Parathyroid adenoma (tissue), 2 donors: ENCODE measurements at regions not wholly inside any gene's neighbourhood (a gene's known extent, or its start where the extent isn't known, plus 50 kb on each side); places are given as distances from the start of the nearest gene placed in this dataset.

Source experiments
- H2AFZ ChIP-seq: fragments of 300-600 bp; sonication (generic); one replicate; pipeline ENCODE4 v1.7.0; 2017; ENCODE audit warnings: antibody characterized with exemption, mild to moderate bottlenecking
- H3K27ac ChIP-seq: fragments of 300-600 bp; sonication (generic); one replicate; pipeline ENCODE4 v1.7.0; 2017
- H3K27me3 ChIP-seq: fragments of 300-600 bp; sonication (generic); one replicate; pipeline ENCODE4 v1.7.0; 2017; ENCODE audit warnings: low read length; ENCODE audit not compliant: control insufficient read depth, insufficient read depth
- H3K36me3 ChIP-seq: fragments of 300-600 bp; sonication (generic); one replicate; pipeline ENCODE4 v1.7.0; 2017; ENCODE audit warnings: low read length; ENCODE audit not compliant: control insufficient read depth, insufficient read depth
- H3K4me1 ChIP-seq: fragments of 300-600 bp; sonication (generic); one replicate; pipeline ENCODE4 v1.7.0; 2017; ENCODE audit warnings: control low read depth
- H3K4me2 ChIP-seq: fragments of 300-600 bp; sonication (generic); one replicate; pipeline ENCODE4 v1.7.0; 2017; ENCODE audit warnings: low read length
- H3K4me3 ChIP-seq: fragments of 300-600 bp; sonication (generic); one replicate; pipeline ENCODE4 v1.7.0; 2017; ENCODE audit warnings: low read depth, low read length
- H3K79me2 ChIP-seq: fragments of 300-600 bp; sonication (generic); one replicate; pipeline ENCODE4 v1.7.0; 2017; ENCODE audit warnings: control low read depth
- H3K9ac ChIP-seq: fragments of 300-600 bp; sonication (generic); one replicate; pipeline ENCODE4 v1.7.0; 2017; ENCODE audit warnings: mild to moderate bottlenecking
- H3K9me3 ChIP-seq: fragments of 300-600 bp; sonication (generic); one replicate; pipeline ENCODE4 v1.7.0; 2017; ENCODE audit warnings: low read length; ENCODE audit not compliant: control insufficient read depth
- TF ChIP-seq, protein P1 (sequence below): fragments of 300-600 bp; sonication (generic); IDR thresholded peaks from one replicate; pipeline ENCODE4 v1.7.0; 2017; ENCODE audit warnings: antibody characterized with exemption, mild to moderate bottlenecking
- donor health status: primary hyperparathyroidism.

DNA sequence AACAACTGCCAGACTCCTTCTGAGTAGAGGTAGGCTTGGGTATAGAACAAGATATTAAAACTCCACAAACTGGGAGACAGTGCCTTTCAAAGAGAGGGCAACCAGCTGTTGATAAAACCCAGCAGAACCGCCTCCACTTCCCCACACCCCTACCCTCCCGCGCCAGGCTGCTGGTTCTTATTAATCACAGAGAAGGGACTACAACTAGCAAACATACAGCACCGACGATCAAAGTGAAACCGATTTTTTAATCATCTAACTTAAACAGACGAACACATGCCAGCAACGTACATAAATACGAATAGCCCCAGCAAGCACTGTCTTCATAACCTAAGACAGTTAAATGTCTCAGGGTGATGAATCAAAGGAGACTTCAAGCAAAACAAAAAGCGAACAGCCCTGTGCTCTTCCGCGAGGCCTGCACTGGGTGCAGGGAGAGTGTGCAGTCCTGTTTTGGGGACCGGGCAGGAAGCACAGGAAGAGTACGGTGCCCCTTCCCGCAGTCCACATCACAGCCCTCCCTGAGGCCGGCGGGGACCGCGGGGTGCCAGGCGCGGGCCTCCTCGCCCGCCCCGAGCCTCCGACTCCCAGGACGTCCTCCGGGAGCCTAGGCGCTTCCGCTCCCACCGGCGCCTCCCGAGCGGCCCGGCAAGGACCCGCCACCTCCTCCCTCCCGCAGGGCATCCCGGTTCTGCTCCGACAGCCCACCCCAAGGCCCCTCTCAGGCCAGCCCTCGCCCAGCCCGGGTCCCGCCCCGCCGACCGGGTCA is 75.1 kb upstream of the VGLL4 start:
- Histone ChIP-seq H3K79me2 (peaks cover 13% of the 10 kb centered on the region), H3K27me3 (no peaks in the 10 kb centered on the region), H3K4me1 (peaks cover 3% of the 10 kb centered on the region), H2AFZ (peak overlapping the region; percentile 88), H3K9me3 (no peaks in the 10 kb centered on the region), H3K27ac (peak overlapping the region; percentile 87), H3K9ac (peak overlapping the region; percentile 41), H3K36me3 (no peaks in the 10 kb centered on the region), H3K4me2 (peak overlapping the region; percentile 81), H3K4me3 (peak overlapping the region; percentile 63)
- TF ChIP-seq, protein P1, sequence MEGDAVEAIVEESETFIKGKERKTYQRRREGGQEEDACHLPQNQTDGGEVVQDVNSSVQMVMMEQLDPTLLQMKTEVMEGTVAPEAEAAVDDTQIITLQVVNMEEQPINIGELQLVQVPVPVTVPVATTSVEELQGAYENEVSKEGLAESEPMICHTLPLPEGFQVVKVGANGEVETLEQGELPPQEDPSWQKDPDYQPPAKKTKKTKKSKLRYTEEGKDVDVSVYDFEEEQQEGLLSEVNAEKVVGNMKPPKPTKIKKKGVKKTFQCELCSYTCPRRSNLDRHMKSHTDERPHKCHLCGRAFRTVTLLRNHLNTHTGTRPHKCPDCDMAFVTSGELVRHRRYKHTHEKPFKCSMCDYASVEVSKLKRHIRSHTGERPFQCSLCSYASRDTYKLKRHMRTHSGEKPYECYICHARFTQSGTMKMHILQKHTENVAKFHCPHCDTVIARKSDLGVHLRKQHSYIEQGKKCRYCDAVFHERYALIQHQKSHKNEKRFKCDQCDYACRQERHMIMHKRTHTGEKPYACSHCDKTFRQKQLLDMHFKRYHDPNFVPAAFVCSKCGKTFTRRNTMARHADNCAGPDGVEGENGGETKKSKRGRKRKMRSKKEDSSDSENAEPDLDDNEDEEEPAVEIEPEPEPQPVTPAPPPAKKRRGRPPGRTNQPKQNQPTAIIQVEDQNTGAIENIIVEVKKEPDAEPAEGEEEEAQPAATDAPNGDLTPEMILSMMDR: no peak

DNA sequence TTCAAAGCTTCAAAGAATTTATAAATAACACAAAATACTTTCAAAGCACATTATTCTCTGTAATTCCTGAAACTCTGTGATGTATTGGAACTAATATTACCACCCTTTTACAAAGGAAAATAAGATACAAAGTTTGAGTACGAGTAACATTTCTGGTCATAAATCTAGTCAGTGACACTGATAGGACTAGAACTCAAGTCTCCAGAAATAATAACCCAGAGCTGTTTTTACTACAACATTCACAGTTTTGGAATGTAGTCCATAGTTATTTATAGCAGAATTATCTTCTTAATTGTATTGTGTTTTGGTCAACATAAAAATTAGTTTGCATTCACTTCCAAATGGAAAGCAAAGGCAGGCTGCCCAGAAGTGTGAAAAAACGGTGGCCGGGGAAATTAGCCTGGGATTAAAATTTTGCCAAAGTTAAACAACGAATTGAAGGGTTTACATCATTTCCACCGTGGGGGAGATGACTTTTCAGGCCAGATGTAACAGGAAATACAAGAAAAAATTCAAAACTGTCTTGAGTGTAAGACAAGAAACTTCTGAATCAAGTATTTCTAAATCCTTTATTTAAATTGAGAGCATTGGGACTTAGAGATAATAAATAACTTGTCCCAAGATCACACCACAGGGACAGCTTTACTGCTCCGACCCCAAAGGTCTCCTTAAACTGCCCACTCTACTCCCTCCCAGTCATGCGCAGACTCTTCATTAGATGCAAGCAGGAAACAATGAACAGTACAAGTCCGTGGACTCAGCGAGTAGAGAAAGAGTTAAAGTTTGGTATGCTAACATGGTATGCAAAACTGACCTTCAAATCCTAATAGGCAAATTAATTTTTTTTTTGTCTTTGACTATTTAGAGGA is 74.3 kb upstream of the VGLL4 start:
- Histone ChIP-seq H3K4me3 (peak overlapping the region; percentile 63), H3K27ac (peak overlapping the region; percentile 87)
- TF ChIP-seq, protein P1: no peak

DNA sequence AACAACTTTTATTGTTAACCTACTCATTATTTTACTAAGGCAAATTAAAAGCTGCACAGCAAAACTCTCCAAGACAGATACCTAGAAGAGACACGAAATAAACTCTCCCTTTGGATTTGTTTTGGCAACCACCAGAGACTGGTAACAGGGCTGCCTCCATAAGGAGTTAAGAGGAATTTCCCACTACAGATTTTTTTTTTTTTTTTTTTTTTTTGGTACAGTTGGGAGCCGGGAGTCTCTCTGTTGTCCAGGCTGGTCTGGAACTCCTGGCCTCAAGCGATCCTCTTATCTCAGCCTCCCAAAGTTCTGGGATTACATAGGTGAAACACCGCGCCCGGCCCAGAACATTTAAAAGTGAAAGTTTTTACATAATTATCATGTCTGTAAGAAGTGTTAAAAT is 73.6 kb upstream of the VGLL4 start:
- peaks cover 9% of the 10 kb centered on the region for H3K4me1 ChIP-seq

More for the DNA sequence above, 74.3 kb upstream of the VGLL4 start:
- H3K4me1 ChIP-seq: peaks cover 4% of the 10 kb centered on the region
- no peak overlapping the region for H3K9ac ChIP-seq
- peaks cover 18% of the 10 kb centered on the region for H3K79me2 ChIP-seq
- H2AFZ ChIP-seq: peak overlapping the region; percentile 88
- no peaks in the 10 kb centered on the region for H3K36me3 ChIP-seq
- peak overlapping the region; percentile 81 for H3K4me2 ChIP-seq
- H3K9me3 ChIP-seq: no peaks in the 10 kb centered on the region
- no peaks in the 10 kb centered on the region for H3K27me3 ChIP-seq

DNA sequence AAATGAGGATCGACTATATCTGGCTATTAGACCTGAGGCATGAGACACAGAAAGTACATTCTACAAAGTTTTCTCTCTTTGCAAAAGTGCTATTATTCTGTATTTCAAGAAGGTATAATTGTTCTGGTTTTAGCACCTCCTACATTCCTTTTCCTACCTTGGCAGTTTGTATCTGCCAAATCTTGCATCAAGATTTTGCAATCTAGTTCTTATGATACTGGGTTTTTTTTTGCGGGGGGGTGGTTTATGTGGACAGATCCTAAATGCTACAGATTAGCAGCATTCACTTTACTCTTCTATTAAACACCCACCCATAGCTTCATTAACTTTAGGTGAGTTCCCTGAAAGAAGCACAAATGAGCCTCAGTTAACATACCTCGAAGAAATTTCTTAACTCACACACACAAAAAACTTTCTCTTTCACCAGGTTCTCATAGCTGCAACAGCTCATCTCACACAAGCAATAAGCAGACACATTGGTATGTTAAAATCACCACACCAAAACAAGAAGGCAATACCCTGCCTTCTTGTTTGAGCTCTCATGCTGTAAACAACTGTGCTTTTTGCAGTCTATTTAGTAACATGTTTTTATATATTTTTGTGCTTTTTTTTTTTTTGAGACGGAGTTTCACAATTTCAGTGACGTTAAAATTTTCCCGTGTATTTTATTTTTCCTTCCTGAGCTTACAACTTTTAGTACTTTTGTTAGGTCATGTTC is 73.0 kb upstream of the VGLL4 start:
- Histone ChIP-seq H3K9ac (no peak overlapping the region), H3K4me2 (peak overlapping the region; percentile 6), H3K27me3 (no peaks in the 10 kb centered on the region), H3K36me3 (no peaks in the 10 kb centered on the region), H3K4me3 (no peak overlapping the region), H3K27ac (no peak overlapping the region), H3K4me1 (peaks cover 9% of the 10 kb centered on the region), H3K79me2 (peaks cover 24% of the 10 kb centered on the region), H3K9me3 (no peaks in the 10 kb centered on the region), H2AFZ (no peak overlapping the region)
- TF ChIP-seq, protein P1: no peak

More for the DNA sequence above, 73.6 kb upstream of the VGLL4 start:
- Histone ChIP-seq H3K79me2 (peaks cover 24% of the 10 kb centered on the region), H3K9ac (no peak overlapping the region), H3K27ac (no peak overlapping the region), H3K4me3 (no peak overlapping the region), H3K27me3 (no peaks in the 10 kb centered on the region), H3K4me2 (no peak overlapping the region), H2AFZ (no peak overlapping the region), H3K36me3 (no peaks in the 10 kb centered on the region), H3K9me3 (no peaks in the 10 kb centered on the region)
- TF ChIP-seq, protein P1: no peak
